IPS-18a (cell line): ENCODE measurements at regions not wholly inside any gene's neighbourhood (a gene's known extent, or its start where the extent isn't known, plus 50 kb on each side); places are given as distances from the start of the nearest gene placed in this dataset.

Experiments used
- H3K27ac ChIP-seq: one replicate; pipeline ENCODE4 v1.5.1; 2013; ENCODE audit warnings: low read length
- H3K27me3 ChIP-seq: one replicate; pipeline ENCODE4 v1.6.1; 2013; ENCODE audit warnings: mild to moderate bottlenecking, low read length; ENCODE audit not compliant: control insufficient read depth, insufficient read depth
- H3K36me3 ChIP-seq: one replicate; pipeline ENCODE4 v1.6.1; 2013; ENCODE audit warnings: low read depth, low read length; ENCODE audit not compliant: control insufficient read depth
- H3K4me1 ChIP-seq: one replicate; pipeline ENCODE4 v1.6.1; 2013; ENCODE audit warnings: low read depth, low read length; ENCODE audit not compliant: control insufficient read depth
- H3K4me3 ChIP-seq: one replicate; pipeline ENCODE4 v1.5.1; 2013; ENCODE audit warnings: low read length
- H3K9ac ChIP-seq: one replicate; pipeline ENCODE4 v1.6.1; 2013; ENCODE audit warnings: mild to moderate bottlenecking, low read length, moderate library complexity
- H3K9me3 ChIP-seq: one replicate; pipeline ENCODE4 v1.6.1; 2013; ENCODE audit warnings: low read depth, low read length; ENCODE audit not compliant: control insufficient read depth

DNA sequence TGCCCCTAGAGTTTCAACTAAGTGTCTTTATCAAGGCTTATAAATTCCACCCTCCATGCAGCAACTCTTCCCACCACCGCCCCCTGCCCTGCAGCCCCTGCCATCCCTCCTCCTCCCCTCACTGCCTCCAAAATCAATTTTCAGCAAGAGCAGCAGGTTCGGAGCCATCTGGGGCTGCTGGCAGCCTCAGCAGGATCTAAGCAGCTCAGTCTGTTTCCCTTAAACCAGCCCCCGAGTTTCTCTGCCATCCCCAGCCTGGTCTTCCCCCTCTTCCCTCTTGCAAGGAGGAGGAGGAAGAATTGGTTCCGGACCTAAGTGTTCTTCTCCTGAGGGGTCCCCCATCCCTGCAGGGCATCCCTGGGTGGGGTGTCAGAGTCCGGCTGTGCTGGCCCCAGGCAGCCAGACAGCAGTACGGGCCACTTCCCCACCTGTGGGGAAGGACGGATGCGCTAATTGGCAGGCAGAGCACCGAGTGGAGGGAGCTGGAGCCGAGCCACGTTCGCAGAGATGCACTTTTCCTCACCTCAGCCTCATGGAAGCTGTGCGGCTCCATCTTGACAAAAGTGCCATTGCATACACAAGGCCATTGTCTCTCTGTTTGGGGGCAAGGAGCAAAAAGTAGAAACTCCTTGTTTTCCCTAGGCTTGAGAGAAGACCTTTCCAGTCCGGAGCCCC, 189.3 kb downstream of the KCNA5 start:
- H3K9me3 ChIP-seq: peaks cover 7% of the 10 kb centered on the region
- H3K9ac ChIP-seq: no peak overlapping the region
- H3K36me3 ChIP-seq: no peaks in the 10 kb centered on the region
- H3K4me1 ChIP-seq: no peaks in the 10 kb centered on the region
- no peak overlapping the region for H3K4me3 ChIP-seq
- no peak overlapping the region for H3K27ac ChIP-seq
- no peaks in the 10 kb centered on the region for H3K27me3 ChIP-seq

DNA sequence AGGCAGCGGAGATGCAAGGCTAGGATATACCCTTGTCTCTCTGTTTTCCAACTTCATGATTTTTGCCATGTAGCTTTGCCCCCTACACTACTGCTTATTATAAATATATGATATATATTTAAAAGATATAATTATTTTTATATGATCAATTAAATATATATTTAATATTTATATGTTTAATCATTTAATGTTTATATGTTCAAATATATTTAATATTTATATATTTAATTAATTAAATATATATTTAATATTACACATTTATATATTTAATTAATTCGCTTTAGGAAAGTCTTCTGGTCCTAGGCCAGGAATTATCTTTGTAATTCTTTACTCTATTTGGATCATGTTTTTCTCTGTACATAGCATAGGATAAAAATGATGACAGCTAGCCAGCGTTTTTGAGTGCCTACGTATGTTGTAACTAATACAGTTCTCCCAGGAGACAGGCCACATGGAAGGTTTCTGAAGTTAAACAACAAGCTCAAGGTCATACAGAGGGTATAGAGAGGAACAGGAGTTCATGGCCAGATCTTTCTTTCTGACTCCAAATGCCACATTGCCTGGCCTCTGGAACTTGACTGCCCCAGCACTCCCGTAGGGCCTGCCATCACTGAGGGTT, 192.5 kb downstream of the KCNA5 start:
- no peak overlapping the region for H3K4me3 ChIP-seq
- H3K4me1 ChIP-seq: no peaks in the 10 kb centered on the region
- H3K27me3 ChIP-seq: no peaks in the 10 kb centered on the region
- H3K9me3 ChIP-seq: no peaks in the 10 kb centered on the region
- no peaks in the 10 kb centered on the region for H3K36me3 ChIP-seq
- H3K27ac ChIP-seq: no peak overlapping the region
- no peak overlapping the region for H3K9ac ChIP-seq

DNA sequence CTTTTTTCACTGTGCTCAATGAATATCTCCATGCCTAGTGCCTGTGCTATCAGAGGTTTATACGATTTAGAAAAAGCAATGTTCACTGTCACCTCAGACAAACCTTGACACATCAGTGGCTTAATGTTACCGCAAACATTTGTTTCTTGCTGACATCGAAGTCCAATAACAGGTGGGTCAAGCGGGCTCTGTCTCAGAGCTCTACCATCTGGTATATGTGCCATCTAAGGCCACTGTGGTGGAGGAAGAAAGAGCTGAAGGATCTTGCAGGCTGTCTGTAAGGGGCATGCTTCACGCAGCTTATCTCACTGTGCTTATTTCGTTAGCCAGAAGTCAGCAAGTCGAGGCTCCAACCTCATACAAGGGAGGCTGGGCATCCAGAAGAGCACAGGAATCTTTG, 189.5 kb upstream of the NTF3 start:
- no peak overlapping the region for H3K9ac ChIP-seq
- H3K9me3 ChIP-seq: no peaks in the 10 kb centered on the region
- H3K4me3 ChIP-seq: no peak overlapping the region
- no peaks in the 10 kb centered on the region for H3K27me3 ChIP-seq
- H3K27ac ChIP-seq: no peak overlapping the region
- H3K4me1 ChIP-seq: peaks cover 22% of the 10 kb centered on the region
- H3K36me3 ChIP-seq: no peaks in the 10 kb centered on the region

DNA sequence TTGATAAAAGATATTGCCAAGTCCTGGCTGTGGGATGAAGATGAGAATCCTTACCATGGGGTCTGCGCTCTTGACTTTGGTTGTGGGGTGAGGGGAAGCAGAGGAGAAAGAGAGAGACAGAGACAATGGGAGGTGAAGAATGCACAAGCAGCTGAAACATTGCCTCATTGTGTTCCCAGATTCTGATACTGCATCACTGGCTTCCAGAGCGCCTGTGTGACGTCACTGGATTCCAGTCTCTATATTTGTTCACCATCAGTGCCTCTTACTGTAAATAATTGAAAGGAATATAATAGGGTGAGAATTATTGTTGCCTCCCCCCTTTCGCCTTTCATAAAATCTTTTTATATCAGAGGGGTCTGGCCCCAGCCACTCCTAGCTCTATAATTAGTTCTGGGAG, 188.9 kb upstream of the NTF3 start:
- Histone ChIP-seq H3K9ac (no peak overlapping the region), H3K9me3 (no peaks in the 10 kb centered on the region), H3K36me3 (no peaks in the 10 kb centered on the region), H3K27ac (no peak overlapping the region), H3K27me3 (no peaks in the 10 kb centered on the region), H3K4me3 (no peak overlapping the region), H3K4me1 (peaks cover 22% of the 10 kb centered on the region)

DNA sequence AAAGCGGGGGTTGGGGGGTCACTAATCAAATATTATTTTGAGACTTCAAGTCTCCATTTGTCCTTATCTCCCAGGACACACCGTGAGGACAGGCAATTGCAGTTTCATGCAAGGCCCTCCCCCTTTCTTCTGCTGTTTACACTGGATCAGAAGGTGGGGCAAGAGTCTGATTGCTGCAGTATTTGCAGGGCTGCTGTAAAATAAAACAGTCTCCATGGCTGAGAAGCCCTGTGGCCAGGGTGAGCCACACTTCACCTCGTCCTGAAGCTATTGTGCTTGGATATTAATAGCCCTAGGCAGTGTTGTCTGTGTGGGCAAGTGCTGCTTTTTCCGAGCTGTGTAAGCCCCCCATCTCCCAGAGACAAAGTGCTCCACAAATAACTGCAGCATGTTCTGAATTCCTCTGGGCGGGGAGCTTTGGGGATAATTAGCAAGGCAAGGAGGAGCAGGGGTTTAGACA, 187.4 kb upstream of the NTF3 start:
- Histone ChIP-seq H3K27ac (no peak overlapping the region), H3K27me3 (no peaks in the 10 kb centered on the region), H3K9ac (no peak overlapping the region), H3K9me3 (no peaks in the 10 kb centered on the region), H3K4me1 (peaks cover 22% of the 10 kb centered on the region), H3K4me3 (no peak overlapping the region), H3K36me3 (no peaks in the 10 kb centered on the region)

DNA sequence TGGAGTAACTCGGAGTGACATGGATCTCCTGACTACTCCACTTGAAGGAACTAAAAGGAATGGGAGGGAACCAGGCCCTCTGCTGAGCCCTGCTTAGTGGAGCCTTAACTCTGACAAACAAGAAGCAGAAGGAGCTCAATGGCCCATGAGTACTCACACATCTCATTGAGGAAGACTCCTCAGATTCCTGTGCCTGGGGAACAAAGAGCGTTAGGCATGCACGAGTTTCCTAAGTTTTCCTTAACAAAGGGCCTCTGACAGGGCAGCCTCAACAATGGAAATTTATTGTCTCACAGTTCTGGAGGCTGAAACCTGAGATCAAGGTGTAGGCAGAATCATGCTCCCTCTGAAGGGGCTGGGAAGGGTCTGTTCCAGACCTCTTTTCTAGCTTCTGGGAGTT, 185.7 kb upstream of the NTF3 start:
- H3K4me1 ChIP-seq: peaks cover 22% of the 10 kb centered on the region
- no peak overlapping the region for H3K4me3 ChIP-seq
- no peak overlapping the region for H3K9ac ChIP-seq
- H3K9me3 ChIP-seq: no peaks in the 10 kb centered on the region
- H3K27me3 ChIP-seq: no peaks in the 10 kb centered on the region
- H3K27ac ChIP-seq: no peak overlapping the region
- H3K36me3 ChIP-seq: no peaks in the 10 kb centered on the region

DNA sequence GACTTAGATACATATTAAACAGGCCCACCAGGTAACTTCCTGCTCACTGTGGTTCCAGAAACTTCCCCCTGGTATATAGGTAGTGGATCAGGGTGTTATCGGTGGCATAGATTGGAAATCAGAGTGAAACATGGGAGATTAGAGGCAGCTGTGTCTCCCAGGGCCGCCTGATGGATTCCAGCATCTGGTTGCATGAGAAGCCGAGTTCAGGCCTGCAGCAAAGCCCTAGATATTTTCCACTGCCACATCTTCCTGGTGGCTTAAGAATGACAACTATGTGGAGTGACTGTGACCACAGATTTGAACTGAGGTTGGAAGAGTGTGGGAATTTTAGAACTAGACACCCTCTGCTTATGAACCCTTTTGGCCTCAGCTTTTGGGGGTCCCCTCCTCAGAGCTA, 184.8 kb upstream of the NTF3 start:
- H3K9me3 ChIP-seq: no peaks in the 10 kb centered on the region
- no peaks in the 10 kb centered on the region for H3K27me3 ChIP-seq
- H3K4me1 ChIP-seq: peaks cover 22% of the 10 kb centered on the region
- H3K36me3 ChIP-seq: no peaks in the 10 kb centered on the region
- H3K4me3 ChIP-seq: no peak overlapping the region
- no peak overlapping the region for H3K27ac ChIP-seq
- H3K9ac ChIP-seq: no peak overlapping the region

DNA sequence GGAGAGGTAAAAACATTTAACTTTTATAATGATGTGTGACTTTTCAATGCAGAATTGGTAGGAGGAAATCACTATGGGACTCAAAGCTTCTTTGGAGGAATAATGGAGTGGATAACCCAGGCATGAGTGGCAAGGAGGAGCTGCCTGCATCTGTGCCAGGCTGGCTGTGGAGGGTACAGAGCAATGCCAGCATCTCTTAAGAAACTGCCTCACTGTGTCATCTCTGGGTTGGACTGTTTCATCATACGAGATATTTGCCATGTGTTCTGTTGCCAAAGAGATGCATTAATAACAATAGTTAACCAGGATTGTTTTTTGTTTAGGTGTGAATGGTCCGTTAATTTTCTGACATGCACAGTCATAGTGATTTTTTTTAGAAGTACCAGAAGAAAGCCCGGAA, 183.7 kb upstream of the NTF3 start:
- Histone ChIP-seq H3K36me3 (no peaks in the 10 kb centered on the region), H3K9ac (no peak overlapping the region), H3K27ac (no peak overlapping the region), H3K4me1 (peaks cover 22% of the 10 kb centered on the region), H3K27me3 (no peaks in the 10 kb centered on the region), H3K4me3 (no peak overlapping the region), H3K9me3 (no peaks in the 10 kb centered on the region)

DNA sequence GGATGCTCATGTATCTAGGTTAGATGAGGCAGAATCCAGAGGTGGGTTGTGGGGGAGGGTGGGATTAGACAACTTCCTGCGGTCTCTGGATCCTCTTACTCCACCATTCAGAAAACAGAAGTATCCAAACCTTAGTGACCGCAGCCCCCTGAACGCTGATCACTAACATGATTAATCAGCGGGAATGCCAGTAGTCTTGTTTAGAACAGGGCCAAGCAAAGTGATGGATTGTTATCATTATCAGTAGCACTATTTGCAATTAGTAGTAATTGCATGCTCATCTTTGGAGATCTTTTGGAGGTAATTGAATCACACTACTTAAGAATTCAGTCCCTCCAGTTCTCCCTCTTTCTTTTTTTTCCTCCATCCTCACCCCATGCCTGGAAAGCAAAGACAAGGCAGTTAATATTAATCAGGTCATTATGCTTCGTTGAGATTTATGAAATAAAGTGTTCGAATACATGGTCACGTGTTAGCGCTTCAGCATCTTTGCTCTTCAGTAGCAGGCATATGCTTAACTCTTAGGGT, 182.8 kb upstream of the NTF3 start:
- H3K4me1 ChIP-seq: peaks cover 22% of the 10 kb centered on the region
- no peaks in the 10 kb centered on the region for H3K9me3 ChIP-seq
- no peak overlapping the region for H3K9ac ChIP-seq
- no peak overlapping the region for H3K4me3 ChIP-seq
- no peaks in the 10 kb centered on the region for H3K27me3 ChIP-seq
- H3K27ac ChIP-seq: no peak overlapping the region
- no peaks in the 10 kb centered on the region for H3K36me3 ChIP-seq

DNA sequence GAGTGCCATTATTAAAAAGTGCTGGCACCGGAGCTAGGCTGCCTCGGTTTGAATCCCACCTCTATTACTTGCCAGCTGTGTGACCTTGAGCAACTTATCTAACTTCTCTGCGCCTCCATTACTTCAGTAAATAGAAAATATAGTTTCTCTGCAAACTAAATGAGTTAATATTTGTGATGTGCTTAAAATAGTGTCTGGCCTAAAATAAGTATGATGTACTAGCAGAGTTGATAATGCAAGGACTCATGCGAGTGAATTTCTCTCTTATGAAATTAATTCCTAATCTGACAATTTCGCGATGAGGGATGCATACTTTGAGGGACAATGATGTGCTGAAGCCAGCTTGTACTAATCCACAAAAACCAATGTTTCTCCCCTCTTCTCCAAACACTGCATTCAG, 180.8 kb upstream of the NTF3 start:
- Histone ChIP-seq H3K27me3 (no peaks in the 10 kb centered on the region), H3K9me3 (no peaks in the 10 kb centered on the region), H3K4me3 (no peak overlapping the region), H3K27ac (no peak overlapping the region), H3K36me3 (no peaks in the 10 kb centered on the region), H3K9ac (no peak overlapping the region), H3K4me1 (peaks cover 12% of the 10 kb centered on the region)

DNA sequence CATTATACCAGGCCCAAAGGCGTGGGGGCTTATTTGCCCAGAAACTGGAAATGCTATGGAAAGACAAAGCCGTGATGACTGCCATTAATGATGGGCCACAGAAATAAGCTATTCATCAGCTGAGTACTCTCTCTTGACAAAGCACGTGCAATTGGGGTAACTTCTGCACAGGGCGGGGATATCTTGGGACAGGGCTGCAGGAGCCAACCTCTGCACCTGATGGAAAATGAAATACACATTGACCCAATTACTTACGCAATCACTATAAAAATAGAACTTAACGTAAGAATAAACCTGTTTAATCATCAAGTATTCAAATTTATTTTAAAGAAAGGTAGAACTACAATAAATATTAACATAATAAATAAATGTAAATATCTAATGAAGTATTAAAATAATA, 180.1 kb upstream of the NTF3 start:
- no peak overlapping the region for H3K9ac ChIP-seq
- H3K4me3 ChIP-seq: no peak overlapping the region
- no peaks in the 10 kb centered on the region for H3K36me3 ChIP-seq
- H3K4me1 ChIP-seq: peaks cover 5% of the 10 kb centered on the region
- H3K27ac ChIP-seq: no peak overlapping the region
- no peaks in the 10 kb centered on the region for H3K9me3 ChIP-seq
- H3K27me3 ChIP-seq: no peaks in the 10 kb centered on the region

DNA sequence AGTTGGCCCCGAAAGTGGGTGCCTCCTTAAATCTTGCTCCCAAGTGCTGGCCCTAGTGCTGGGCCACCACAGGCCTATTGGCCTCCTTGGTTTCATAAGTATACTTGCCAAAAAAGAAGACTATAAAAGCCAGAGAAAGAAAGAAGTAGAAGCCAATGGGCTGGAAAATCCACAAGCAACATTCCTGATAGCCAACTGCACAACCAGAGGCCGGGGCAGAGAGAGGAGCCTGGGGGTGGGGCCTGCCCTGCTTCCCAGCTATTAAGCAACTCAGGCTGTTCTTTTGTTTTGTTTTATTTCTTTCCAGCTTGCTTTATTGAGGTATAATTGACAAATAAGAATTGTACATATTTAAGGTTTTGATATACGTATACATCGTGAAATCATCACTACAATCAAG, 177.2 kb upstream of the NTF3 start:
- Histone ChIP-seq H3K27me3 (no peaks in the 10 kb centered on the region), H3K4me1 (peaks cover 22% of the 10 kb centered on the region), H3K36me3 (no peaks in the 10 kb centered on the region), H3K9ac (no peak overlapping the region), H3K9me3 (no peaks in the 10 kb centered on the region), H3K27ac (no peak overlapping the region), H3K4me3 (no peak overlapping the region)
